ENCODE measurements at regions not wholly inside any gene's neighbourhood (a gene's known extent, or its start where the extent isn't known, plus 50 kb on each side); places are given as distances from the start of the nearest gene placed in this dataset.

DNA sequence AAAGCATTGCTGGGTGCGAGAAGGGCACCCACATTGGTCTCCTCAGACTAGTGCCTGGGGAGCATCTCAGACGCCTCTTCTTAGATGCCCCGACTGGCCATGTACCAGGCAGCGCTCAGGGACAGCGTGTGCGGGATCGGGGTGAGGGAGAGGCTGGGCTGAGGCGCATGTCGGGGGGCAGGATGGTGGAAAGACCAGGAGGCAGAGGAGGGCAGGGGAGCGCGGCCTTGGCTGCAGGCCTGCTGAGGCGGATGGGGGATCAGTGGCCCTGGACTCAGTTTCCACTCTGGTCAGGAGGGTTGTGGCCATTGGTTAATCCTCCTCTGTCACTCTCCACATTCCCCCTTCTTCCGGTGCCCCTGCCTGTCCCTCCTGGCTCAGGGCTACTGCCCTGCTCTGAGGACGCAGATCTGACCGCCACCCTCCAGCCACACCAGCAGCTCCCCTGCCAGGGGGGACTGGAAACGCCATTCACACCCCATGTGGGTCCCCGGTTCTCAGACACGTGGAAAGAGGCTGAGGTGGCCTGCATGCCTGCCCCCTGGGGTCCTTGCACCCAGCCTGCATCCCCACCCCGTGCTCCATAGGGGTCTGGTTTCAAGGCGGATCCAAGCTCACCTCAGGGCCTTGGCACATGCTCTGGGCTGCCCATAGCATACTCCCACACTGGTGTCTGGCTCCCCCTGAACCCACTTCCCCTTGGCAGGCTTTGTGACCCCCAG is 105.9 kb downstream of the CPZ start:
- TF ChIP-seq, protein P1, sequence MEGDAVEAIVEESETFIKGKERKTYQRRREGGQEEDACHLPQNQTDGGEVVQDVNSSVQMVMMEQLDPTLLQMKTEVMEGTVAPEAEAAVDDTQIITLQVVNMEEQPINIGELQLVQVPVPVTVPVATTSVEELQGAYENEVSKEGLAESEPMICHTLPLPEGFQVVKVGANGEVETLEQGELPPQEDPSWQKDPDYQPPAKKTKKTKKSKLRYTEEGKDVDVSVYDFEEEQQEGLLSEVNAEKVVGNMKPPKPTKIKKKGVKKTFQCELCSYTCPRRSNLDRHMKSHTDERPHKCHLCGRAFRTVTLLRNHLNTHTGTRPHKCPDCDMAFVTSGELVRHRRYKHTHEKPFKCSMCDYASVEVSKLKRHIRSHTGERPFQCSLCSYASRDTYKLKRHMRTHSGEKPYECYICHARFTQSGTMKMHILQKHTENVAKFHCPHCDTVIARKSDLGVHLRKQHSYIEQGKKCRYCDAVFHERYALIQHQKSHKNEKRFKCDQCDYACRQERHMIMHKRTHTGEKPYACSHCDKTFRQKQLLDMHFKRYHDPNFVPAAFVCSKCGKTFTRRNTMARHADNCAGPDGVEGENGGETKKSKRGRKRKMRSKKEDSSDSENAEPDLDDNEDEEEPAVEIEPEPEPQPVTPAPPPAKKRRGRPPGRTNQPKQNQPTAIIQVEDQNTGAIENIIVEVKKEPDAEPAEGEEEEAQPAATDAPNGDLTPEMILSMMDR (IDR thresholded peaks at IDR 0.05): no peak
- TF ChIP-seq POLR2A (IDR thresholded peaks at IDR 0.05) (no peak), POLR2AphosphoS5 (IDR thresholded peaks at IDR 0.05) (no peak)
